ENCODE measurements at regions not wholly inside any gene's neighbourhood (a gene's known extent, or its start where the extent isn't known, plus 50 kb on each side); places are given as distances from the start of the nearest gene placed in this dataset.

DNA sequence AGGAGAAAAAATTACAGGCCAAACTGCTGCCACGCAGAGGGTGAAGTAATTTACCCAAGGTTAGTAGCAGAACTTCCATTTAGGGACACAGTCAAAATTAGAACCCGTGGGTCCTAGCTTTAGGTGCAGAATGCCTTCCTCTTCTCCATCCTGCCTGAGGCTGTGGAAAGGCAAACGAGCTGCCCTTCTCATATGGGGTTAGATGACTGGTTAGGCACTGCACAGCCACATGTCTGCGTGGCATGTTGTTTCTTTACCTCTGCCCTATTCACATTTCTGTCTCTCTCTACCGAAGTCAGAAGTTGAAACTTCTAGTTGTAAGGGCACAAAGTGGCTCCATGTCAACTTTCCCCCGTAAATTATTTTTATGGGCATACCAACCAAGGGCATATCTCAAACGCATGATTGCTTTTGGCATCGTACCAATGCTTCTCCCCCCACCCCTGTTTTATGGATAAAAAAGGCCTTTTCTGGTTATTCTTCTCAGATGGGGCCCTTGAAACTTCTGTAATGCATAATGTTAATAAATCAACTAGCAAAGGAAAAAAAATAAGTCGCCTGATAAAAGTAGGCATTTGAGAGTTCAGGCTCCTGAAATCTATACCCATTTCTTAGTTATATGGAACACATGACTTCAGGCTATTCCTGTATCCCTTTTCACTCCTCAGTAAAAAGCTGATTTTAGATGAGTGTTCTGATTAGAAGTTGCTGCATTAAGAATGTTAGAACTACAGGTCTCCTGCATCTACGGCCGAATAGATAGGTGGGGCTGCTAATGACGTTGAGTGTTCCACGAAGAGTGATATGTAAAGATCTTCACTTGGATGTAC lies 139.6 kb upstream of the NRIP1 start:
- TF ChIP-seq, protein P1, sequence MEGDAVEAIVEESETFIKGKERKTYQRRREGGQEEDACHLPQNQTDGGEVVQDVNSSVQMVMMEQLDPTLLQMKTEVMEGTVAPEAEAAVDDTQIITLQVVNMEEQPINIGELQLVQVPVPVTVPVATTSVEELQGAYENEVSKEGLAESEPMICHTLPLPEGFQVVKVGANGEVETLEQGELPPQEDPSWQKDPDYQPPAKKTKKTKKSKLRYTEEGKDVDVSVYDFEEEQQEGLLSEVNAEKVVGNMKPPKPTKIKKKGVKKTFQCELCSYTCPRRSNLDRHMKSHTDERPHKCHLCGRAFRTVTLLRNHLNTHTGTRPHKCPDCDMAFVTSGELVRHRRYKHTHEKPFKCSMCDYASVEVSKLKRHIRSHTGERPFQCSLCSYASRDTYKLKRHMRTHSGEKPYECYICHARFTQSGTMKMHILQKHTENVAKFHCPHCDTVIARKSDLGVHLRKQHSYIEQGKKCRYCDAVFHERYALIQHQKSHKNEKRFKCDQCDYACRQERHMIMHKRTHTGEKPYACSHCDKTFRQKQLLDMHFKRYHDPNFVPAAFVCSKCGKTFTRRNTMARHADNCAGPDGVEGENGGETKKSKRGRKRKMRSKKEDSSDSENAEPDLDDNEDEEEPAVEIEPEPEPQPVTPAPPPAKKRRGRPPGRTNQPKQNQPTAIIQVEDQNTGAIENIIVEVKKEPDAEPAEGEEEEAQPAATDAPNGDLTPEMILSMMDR (IDR thresholded peaks at IDR 0.05): no peak
- TF ChIP-seq ZFX (IDR thresholded peaks at IDR 0.05; ENCODE audit: borderline replicate concordance): no peak
